ENCODE measurements at regions not wholly inside any gene's neighbourhood (a gene's known extent, or its start where the extent isn't known, plus 50 kb on each side); places are given as distances from the start of the nearest gene placed in this dataset.

DNA sequence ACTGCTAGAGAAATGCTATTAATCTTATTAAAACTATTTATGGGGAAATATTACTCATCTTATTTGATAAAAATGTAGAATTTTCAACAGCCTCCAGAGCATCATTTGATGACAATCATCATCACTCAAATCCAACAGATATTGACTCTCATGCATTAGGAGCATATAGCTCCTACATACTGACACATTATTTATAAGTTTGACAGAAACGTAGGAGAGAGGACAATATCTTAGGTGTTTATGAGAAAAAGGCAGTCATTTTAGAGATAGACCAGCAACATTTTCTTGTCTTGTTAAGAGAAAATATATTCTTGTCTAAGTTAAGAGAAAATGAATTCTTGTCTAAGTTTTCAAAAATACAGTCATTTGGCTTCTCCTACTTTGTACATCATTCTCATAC, 2550.2 kb downstream of the PCDH7 start:
- no peak for TF ChIP-seq POLR2A (IDR thresholded peaks at IDR 0.05)
- TF ChIP-seq, protein P1, sequence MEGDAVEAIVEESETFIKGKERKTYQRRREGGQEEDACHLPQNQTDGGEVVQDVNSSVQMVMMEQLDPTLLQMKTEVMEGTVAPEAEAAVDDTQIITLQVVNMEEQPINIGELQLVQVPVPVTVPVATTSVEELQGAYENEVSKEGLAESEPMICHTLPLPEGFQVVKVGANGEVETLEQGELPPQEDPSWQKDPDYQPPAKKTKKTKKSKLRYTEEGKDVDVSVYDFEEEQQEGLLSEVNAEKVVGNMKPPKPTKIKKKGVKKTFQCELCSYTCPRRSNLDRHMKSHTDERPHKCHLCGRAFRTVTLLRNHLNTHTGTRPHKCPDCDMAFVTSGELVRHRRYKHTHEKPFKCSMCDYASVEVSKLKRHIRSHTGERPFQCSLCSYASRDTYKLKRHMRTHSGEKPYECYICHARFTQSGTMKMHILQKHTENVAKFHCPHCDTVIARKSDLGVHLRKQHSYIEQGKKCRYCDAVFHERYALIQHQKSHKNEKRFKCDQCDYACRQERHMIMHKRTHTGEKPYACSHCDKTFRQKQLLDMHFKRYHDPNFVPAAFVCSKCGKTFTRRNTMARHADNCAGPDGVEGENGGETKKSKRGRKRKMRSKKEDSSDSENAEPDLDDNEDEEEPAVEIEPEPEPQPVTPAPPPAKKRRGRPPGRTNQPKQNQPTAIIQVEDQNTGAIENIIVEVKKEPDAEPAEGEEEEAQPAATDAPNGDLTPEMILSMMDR (IDR thresholded peaks at IDR 0.05): no peak

Measured in right lobe of liver (tissue), 4 donors.